HEK293T (cell line): ENCODE measurements at regions not wholly inside any gene's neighbourhood (a gene's known extent, or its start where the extent isn't known, plus 50 kb on each side); places are given as distances from the start of the nearest gene placed in this dataset.

ENCODE experiments used
- HDGF ChIP-seq: fragments of 450-650 bp; IDR thresholded peaks from 2 replicates; pipeline ENCODE4 v1.6.1; 2017; ENCODE audit warnings: antibody characterized with exemption, borderline replicate concordance
- L3MBTL2 ChIP-seq: fragments of 450-650 bp; conservative IDR thresholded peaks from 2 replicates; pipeline ENCODE4 v1.6.1; 2016; ENCODE audit warnings: mild to moderate bottlenecking
- SUZ12 ChIP-seq: fragments of 450-650 bp; IDR thresholded peaks from 2 replicates; pipeline ENCODE4 v1.6.1; 2016; ENCODE audit warnings: mild to moderate bottlenecking

DNA sequence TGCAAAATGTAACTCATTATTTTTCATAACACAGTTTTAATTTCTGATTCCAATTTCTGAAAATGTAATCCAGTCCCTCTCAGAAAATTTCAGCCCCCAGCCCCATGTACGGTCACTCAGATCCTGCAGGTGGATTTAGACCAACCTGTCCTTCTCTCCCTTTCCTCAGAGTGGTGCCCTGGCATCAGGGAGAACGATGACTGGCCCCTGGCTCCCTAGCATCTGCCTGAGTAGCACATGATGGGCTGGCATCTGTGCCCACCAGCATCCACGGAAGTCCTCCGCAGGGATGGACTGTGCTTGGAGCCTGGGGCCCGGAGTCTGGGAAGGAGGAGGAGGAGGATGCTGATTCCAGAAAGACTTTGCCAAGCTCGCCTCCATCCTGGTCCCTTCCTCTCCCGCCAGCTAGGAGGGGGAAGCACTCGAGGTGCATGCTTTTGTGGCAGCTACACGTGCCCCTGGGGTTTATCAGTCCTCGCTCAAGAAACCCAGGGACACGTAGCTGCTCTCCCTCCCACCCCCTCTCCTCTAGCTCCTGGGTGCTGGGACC, 54.4 kb upstream of the RUFY1 start:
- TF ChIP-seq L3MBTL2: no peak
- no peak for TF ChIP-seq HDGF
- no peak for TF ChIP-seq SUZ12
